Adrenal gland (tissue), 5 donors: ENCODE measurements at regions not wholly inside any gene's neighbourhood (a gene's known extent, or its start where the extent isn't known, plus 50 kb on each side); places are given as distances from the start of the nearest gene placed in this dataset.

ENCODE experiments used
- CTCF ChIP-seq, 6 experiments: fragments of 450-650 bp in 4 of 6; fragments of 200-600 bp in 2 of 6; sonication (generic) in 1 of 6; IDR thresholded peaks; 1 replicate in 5 of 6; 2 replicates in 1 of 6; pipeline versions ENCODE4 v1.5.1 to v1.8.0; 2016 to 2021; ENCODE audit warnings: antibody characterized with exemption in 6 of 6, mild to moderate bottlenecking in 2 of 6, moderate library complexity in 1 of 6
- POLR2A ChIP-seq, 2 donors: fragments of 450-650 bp; IDR thresholded peaks; one replicate each; pipeline ENCODE4 v1.6.1; 2017; ENCODE audit warnings: antibody characterized with exemption in 2 of 2, mild to moderate bottlenecking in 2 of 2, moderate library complexity in 1 of 2
- donor health status: DM: no; HTN: no; CAD: no.

- no peak for TF ChIP-seq CTCF (IDR thresholded peaks at IDR 0.05)
- no peak for TF ChIP-seq POLR2A (IDR thresholded peaks at IDR 0.05)
These were observed 333.7 kb downstream of the HLX start for GRCh38 chr1:221212926-221213325.
